ENCODE measurements at regions not wholly inside any gene's neighbourhood (a gene's known extent, or its start where the extent isn't known, plus 50 kb on each side); places are given as distances from the start of the nearest gene placed in this dataset.

DNA sequence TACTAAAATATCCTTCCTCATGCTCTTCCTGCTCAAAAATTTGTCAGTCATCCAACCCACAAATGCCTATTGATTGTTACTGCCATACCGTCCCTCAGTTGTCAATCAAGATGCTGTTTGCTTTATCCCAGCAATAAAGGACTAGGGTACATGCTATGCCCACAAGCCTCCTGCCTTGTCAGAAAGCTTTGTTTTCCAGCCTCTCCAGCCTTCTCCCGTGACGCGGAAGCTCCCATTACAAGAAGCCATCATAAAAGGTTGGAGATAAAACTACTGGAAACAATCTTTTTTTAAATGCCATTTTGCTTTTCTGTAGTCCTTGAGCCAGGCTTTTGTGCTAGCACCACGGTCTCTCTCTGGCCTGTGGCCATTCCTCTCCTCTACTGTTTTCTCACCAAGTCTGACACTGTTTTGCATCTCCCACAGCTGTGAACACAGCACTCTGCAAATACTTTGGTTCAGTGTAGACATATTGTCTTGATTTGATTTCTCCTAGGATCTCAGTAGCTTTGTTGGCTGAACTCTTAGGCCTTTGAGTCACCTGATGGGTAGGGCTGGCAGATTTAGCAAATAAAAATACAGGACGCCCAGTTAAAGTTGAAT lies 495.7 kb upstream of the JARID2 start:
- no peak for DNase-seq (ENCODE audit: low read depth, low spot score)
- H3K27me3 Mint-ChIP-seq (ENCODE audit: low read depth) = peaks cover 6% of the 10 kb centered on the region
- no peaks in the 10 kb centered on the region for H3K9me3 Mint-ChIP-seq
- H3K36me3 Mint-ChIP-seq (ENCODE audit: low read depth) = no peaks in the 10 kb centered on the region
- H3K4me1 Mint-ChIP-seq = peaks cover 20% of the 10 kb centered on the region
- no peak overlapping the region for H3K27ac Mint-ChIP-seq (ENCODE audit: unreplicated experiment)
- TF ChIP-seq, protein P1, sequence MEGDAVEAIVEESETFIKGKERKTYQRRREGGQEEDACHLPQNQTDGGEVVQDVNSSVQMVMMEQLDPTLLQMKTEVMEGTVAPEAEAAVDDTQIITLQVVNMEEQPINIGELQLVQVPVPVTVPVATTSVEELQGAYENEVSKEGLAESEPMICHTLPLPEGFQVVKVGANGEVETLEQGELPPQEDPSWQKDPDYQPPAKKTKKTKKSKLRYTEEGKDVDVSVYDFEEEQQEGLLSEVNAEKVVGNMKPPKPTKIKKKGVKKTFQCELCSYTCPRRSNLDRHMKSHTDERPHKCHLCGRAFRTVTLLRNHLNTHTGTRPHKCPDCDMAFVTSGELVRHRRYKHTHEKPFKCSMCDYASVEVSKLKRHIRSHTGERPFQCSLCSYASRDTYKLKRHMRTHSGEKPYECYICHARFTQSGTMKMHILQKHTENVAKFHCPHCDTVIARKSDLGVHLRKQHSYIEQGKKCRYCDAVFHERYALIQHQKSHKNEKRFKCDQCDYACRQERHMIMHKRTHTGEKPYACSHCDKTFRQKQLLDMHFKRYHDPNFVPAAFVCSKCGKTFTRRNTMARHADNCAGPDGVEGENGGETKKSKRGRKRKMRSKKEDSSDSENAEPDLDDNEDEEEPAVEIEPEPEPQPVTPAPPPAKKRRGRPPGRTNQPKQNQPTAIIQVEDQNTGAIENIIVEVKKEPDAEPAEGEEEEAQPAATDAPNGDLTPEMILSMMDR (conservative IDR thresholded peaks at IDR 0.05) = no peak
- H3K4me3 Mint-ChIP-seq = no peak overlapping the region

DNA sequence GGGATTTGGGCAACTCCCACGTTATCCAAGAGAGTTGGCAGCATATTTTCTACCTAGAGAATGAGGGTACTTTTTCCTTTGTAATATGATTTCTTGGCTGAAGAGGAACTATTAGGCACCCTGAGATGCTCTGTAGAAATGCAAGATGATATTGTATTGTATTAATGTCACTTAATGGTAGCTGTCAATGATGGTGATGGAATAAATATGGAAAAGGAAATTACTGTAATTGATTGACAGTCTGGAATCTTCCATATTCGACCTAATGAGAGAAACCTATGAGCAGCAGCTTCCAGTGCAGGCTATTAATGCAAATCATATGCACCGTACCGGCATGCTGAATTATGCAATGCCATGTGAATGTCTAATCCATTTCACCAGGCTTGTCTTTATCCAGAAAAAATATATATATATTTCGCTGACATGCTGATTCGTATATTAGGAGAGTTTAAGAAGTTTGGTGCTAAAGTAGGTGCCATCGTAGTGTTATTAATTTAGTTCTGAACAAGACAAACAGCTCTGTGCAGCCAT lies 494.2 kb upstream of the JARID2 start:
- H3K4me3 Mint-ChIP-seq = no peak overlapping the region
- no peak overlapping the region for H3K27ac Mint-ChIP-seq (ENCODE audit: unreplicated experiment)
- TF ChIP-seq, protein P1 (conservative IDR thresholded peaks at IDR 0.05) = no peak
- H3K9me3 Mint-ChIP-seq = no peaks in the 10 kb centered on the region
- H3K36me3 Mint-ChIP-seq (ENCODE audit: low read depth) = no peaks in the 10 kb centered on the region
- no peak for DNase-seq (ENCODE audit: low read depth, low spot score)
- H3K27me3 Mint-ChIP-seq (ENCODE audit: low read depth) = peaks cover 6% of the 10 kb centered on the region
- H3K4me1 Mint-ChIP-seq = peaks cover 20% of the 10 kb centered on the region

DNA sequence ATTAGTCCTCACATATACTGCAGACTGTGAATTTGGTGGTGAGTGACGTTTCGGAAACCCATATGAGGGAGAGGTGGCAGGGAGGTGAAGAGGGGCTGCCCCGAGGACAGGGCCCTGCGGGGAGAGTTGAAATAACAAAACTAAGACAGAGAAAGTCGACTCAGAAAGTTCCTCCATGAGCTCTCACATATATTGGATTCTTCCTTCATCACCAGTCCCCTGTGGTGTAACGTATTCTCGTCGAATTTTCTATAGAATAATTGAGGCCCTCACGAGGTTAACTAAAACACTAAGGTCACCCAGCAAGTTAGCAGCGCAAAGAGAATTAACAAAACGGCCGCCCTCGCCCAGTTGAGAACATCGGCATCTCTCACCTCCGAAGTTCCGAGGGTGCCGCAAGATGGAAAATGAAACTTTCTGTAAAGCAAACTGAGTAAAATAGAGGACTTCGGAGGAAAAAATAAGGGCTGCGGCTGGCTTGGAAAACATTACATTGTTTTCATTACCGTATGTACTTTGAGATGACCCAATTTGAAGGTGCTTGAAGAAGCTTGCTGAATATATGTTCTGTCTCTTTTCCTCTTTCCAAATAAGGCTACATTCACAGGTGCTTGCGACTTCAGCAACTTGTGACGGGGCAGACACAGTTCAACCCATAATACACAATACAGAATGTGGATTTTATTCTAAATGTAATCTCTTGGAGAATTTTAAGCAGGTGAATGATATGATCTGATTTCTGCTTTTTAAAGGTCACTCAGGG lies 490.9 kb upstream of the JARID2 start:
- Mint-ChIP-seq H3K9me3 (peaks cover 2% of the 10 kb centered on the region), H3K4me1 (peaks cover 14% of the 10 kb centered on the region), H3K27me3 (ENCODE audit: low read depth) (no peaks in the 10 kb centered on the region), H3K36me3 (ENCODE audit: low read depth) (no peaks in the 10 kb centered on the region), H3K27ac (ENCODE audit: unreplicated experiment) (no peak overlapping the region), H3K4me3 (no peak overlapping the region)
- no peak for DNase-seq (ENCODE audit: low read depth, low spot score)
- TF ChIP-seq, protein P1 (conservative IDR thresholded peaks at IDR 0.05) = no peak

DNA sequence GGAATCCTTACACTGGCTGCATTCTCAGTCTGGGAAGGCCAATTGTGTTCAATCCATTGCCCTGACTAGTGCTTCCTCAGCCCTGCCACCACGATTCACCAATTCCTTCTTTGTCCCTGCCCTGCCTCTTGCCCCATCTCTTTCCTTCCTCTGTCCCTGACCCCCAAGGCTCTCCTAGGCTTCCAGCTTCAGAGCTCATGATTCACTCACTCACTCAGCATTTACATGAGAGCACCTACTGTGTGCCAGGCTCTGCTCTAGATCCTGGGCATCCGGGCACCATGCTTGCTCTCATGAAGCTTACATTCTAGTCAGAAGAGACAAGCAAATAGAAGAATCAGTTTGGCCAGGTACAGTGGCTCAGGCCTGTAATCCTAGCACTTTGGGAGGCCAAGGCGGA lies 489.5 kb upstream of the JARID2 start:
- DNase-seq (ENCODE audit: low read depth, low spot score) = no peak
- H3K4me1 Mint-ChIP-seq = peaks cover 5% of the 10 kb centered on the region
- TF ChIP-seq, protein P1 (conservative IDR thresholded peaks at IDR 0.05) = no peak

DNA sequence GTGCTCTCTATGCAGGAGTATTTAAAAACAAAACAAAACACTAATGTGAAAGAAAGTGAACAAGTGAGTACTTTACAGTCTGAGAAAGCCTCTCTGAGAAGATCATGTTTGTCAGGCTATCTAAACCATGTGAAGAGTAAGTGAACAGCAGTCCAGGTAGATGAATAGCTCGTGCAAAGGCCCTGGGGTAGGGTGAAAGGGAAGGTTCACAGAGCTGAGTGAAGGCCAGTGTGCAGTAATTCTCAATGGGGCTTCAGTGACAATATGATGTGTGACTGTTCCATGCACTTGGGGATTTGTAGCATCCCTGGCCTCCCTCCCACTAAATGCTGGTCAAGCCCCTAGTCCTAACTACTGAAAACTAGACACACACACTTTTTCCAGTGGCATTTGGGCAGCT lies 488.9 kb upstream of the JARID2 start:
- Mint-ChIP-seq H3K4me1 (peaks cover 5% of the 10 kb centered on the region), H3K4me3 (no peak overlapping the region), H3K9me3 (peaks cover 2% of the 10 kb centered on the region), H3K27ac (ENCODE audit: unreplicated experiment) (no peak overlapping the region), H3K36me3 (ENCODE audit: low read depth) (no peaks in the 10 kb centered on the region), H3K27me3 (ENCODE audit: low read depth) (no peaks in the 10 kb centered on the region)
- TF ChIP-seq, protein P1 (conservative IDR thresholded peaks at IDR 0.05) = no peak
- DNase-seq (ENCODE audit: low read depth, low spot score) = no peak

More for the DNA sequence above, 489.5 kb upstream of the JARID2 start:
- no peak overlapping the region for H3K4me3 Mint-ChIP-seq
- H3K27ac Mint-ChIP-seq (ENCODE audit: unreplicated experiment) = no peak overlapping the region
- H3K27me3 Mint-ChIP-seq (ENCODE audit: low read depth) = no peaks in the 10 kb centered on the region
- H3K36me3 Mint-ChIP-seq (ENCODE audit: low read depth) = no peaks in the 10 kb centered on the region
- peaks cover 2% of the 10 kb centered on the region for H3K9me3 Mint-ChIP-seq
